ENCODE measurements at regions not wholly inside any gene's neighbourhood (a gene's known extent, or its start where the extent isn't known, plus 50 kb on each side); places are given as distances from the start of the nearest gene placed in this dataset.

GRCh38 chr3:23748398-23749110, 57.2 kb upstream of the UBE2E1 start:
- DNase-seq: no peak

- no peak for DNase-seq
Observed at GRCh38 chr3:23749609-23750008, 56.1 kb upstream of the UBE2E1 start.

- DNase-seq: no peak
Observed at GRCh38 chr3:23750573-23751210, 55.1 kb upstream of the UBE2E1 start.

- DNase-seq: no peak
Observed at GRCh38 chr3:23751212-23751723, 54.5 kb upstream of the UBE2E1 start.

GRCh38 chr3:23752126-23752525, 53.6 kb upstream of the UBE2E1 start:
- DNase-seq: no peak

GRCh38 chr3:23754215-23754614, 51.5 kb upstream of the UBE2E1 start:
- no peak for DNase-seq
